HCT116 (cell line): ENCODE measurements at regions not wholly inside any gene's neighbourhood (a gene's known extent, or its start where the extent isn't known, plus 50 kb on each side); places are given as distances from the start of the nearest gene placed in this dataset.

Experiments used
- ATAC-seq: fragments of 200-7000 bp; cut with Tn5 transposase; 2 replicates; pipeline ENCODE4 v1.9.1; 2020; ENCODE audit warnings: mild to moderate bottlenecking, moderate library complexity
- BruUV-seq: library from RNA; stranded (reverse); fragments of 400-500 nt; replicated peaks from 2 replicates; lab custom pipeline; 2021; lab: Mats Ljungman, UMichigan
- CTCF ChIA-PET: fragments of 300-600 bp; sonication (Branson Sonifier 250); formaldehyde crosslinking; loops from one replicate; lab custom pipeline; 2021; ENCODE audit warnings: antibody characterized with exemption; lab: Charles Lee
- POLR2A ChIA-PET: fragments of 300-600, 350-600 bp; sonication (Branson Sonifier 250); formaldehyde crosslinking; loops from one replicate; lab custom pipeline; 2021; ENCODE audit warnings: antibody characterized with exemption; lab: Charles Lee
- RAD21 ChIA-PET, 2 experiments: fragments of 300-600 bp; sonication (Branson Sonifier 250); formaldehyde crosslinking; loops; one replicate each; lab custom pipeline; 2023; ENCODE audit warnings: low total read pairs in 2 of 2; ENCODE audit not compliant: uncharacterized antibody in 2 of 2, unreplicated experiment in 2 of 2, low non-redundant PET in 1 of 2; lab: Charles Lee
- DNase-seq: peaks from one replicate; pipeline ENCODE4 v3.0.0-alpha.2; 2010; ENCODE audit warnings: low read depth, low spot score
- H2AFZ ChIP-seq: fragments of 200-600 bp; shearing (Covaris generic), sonication (generic); 2 replicates; pipeline ENCODE4 v1.6.1; 2017; ENCODE audit warnings: low read depth, mixed run types, mixed read lengths, antibody characterized with exemption, low read length; ENCODE audit not compliant: poor library complexity, severe bottlenecking
- H3K27ac ChIP-seq: 2 replicates; pipeline ENCODE4 v1.5.1; 2012; ENCODE audit warnings: low read depth, low read length
- H3K27me3 ChIP-seq: fragments of 200-600 bp; sonication (generic); 2 replicates; pipeline ENCODE4 v1.6.1; 2016; ENCODE audit warnings: mixed run types, low read length, mixed read lengths; ENCODE audit not compliant: insufficient read depth
- H3K36me3 ChIP-seq, 2 experiments: fragments of 200-500 bp in 1 of 2; fragments of 200-600 bp in 1 of 2; sonication (Bioruptor generic) in 1 of 2; sonication (generic) in 1 of 2; 2 replicates each; pipeline versions ENCODE4 v1.5.1 to v1.6.1; 2014 to 2016; ENCODE audit warnings: low read length in 2 of 2, inconsistent platforms in 1 of 2, mixed read lengths in 1 of 2, mixed run types in 1 of 2; ENCODE audit not compliant: insufficient read depth in 2 of 2, control insufficient read depth in 1 of 2
- H3K4me1 ChIP-seq, 2 experiments: fragments of 200-600 bp in 1 of 2; sonication (generic) in 1 of 2; 2 replicates each; pipeline versions ENCODE4 v1.5.1 to v1.6.1; 2012 to 2017; ENCODE audit warnings: low read length in 2 of 2, inconsistent platforms in 1 of 2, mild to moderate bottlenecking in 1 of 2, mixed read lengths in 1 of 2, mixed run types in 1 of 2, moderate library complexity in 1 of 2; ENCODE audit not compliant: insufficient read depth in 2 of 2, control insufficient read depth in 1 of 2
- H3K4me2 ChIP-seq: fragments of 200-600 bp; sonication (generic); 2 replicates; pipeline ENCODE4 v1.6.1; 2017; ENCODE audit warnings: mixed run types, low read length, mixed read lengths
- H3K4me3 ChIP-seq, 2 experiments: fragments of 200-600 bp in 1 of 2; sonication (generic) in 1 of 2; replicated peaks in 1 of 2; 2 replicates each; pipeline ENCODE4 v1.5.1; 2011 to 2016; ENCODE audit warnings: low read length in 2 of 2, control low read depth in 1 of 2, low read depth in 1 of 2, mild to moderate bottlenecking in 1 of 2, mixed read lengths in 1 of 2, mixed run types in 1 of 2
- H3K79me2 ChIP-seq: fragments of 200-600 bp; sonication (generic); 2 replicates; pipeline ENCODE4 v1.6.1; 2017; ENCODE audit warnings: mild to moderate bottlenecking, mixed run types, low read length, moderate library complexity, mixed read lengths; ENCODE audit not compliant: insufficient read depth
- H3K9ac ChIP-seq: fragments of 200-600 bp; sonication (generic); 2 replicates; pipeline ENCODE4 v1.6.1; 2016; ENCODE audit warnings: low read length, mixed read lengths
- H3K9me2 ChIP-seq: fragments of 200-600 bp; sonication (generic), shearing (Covaris generic); 2 replicates; pipeline ENCODE4 v1.6.1; 2017; ENCODE audit warnings: mixed run types, mild to moderate bottlenecking, moderate library complexity; ENCODE audit not compliant: insufficient read depth
- H3K9me3 ChIP-seq, 2 experiments: fragments of 200-500 bp in 1 of 2; fragments of 200-600 bp in 1 of 2; sonication (Bioruptor generic) in 1 of 2; sonication (generic) in 1 of 2; 2 replicates each; pipeline ENCODE4 v1.6.1; 2014 to 2017; ENCODE audit warnings: low read length in 2 of 2, mixed read lengths in 2 of 2, inconsistent platforms in 1 of 2, low read depth in 1 of 2, mild to moderate bottlenecking in 1 of 2, mixed run types in 1 of 2, moderate library complexity in 1 of 2; ENCODE audit not compliant: control insufficient read depth in 1 of 2, insufficient read depth in 1 of 2
- H4K20me1 ChIP-seq: fragments of 200-600 bp; sonication (generic), shearing (Covaris generic); 2 replicates; pipeline ENCODE4 v1.6.1; 2017; ENCODE audit warnings: mixed run types, mild to moderate bottlenecking, moderate library complexity; ENCODE audit not compliant: insufficient read depth
- CBX3 ChIP-seq: IDR thresholded peaks from 2 replicates; pipeline ENCODE4 v1.6.1; 2012; ENCODE audit warnings: low read depth
- CEBPB ChIP-seq: IDR thresholded peaks from 2 replicates; pipeline ENCODE4 v1.6.1; 2012; ENCODE audit warnings: low read depth
- FOSL1 ChIP-seq: IDR thresholded peaks from 2 replicates; pipeline ENCODE4 v1.6.1; 2012; ENCODE audit warnings: low read depth
- JUND ChIP-seq: IDR thresholded peaks from 2 replicates; pipeline ENCODE4 v1.6.1; 2012
- MAX ChIP-seq: IDR thresholded peaks from 2 replicates; pipeline ENCODE4 v1.6.1; 2012
- POLR2AphosphoS5 ChIP-seq: IDR thresholded peaks from 2 replicates; pipeline ENCODE4 v1.6.1; 2011; ENCODE audit warnings: mild to moderate bottlenecking, low read depth, low read length, moderate library complexity
- SIN3A ChIP-seq: IDR thresholded peaks from 2 replicates; pipeline ENCODE4 v1.6.1; 2012; ENCODE audit warnings: low read depth
- SRF ChIP-seq: IDR thresholded peaks from 2 replicates; pipeline ENCODE4 v1.6.1; 2012; ENCODE audit warnings: low read depth
- TCF7L2 ChIP-seq: IDR thresholded peaks from 2 replicates; pipeline ENCODE4 v1.7.0; 2011; ENCODE audit warnings: borderline replicate concordance, inconsistent platforms; ENCODE audit not compliant: insufficient read depth, insufficient read length; ENCODE audit errors: extremely low read depth
- YY1 ChIP-seq: IDR thresholded peaks from 2 replicates; pipeline ENCODE4 v1.6.1; 2011; ENCODE audit warnings: low read length, low read depth, moderate library complexity, mild to moderate bottlenecking; ENCODE audit not compliant: insufficient replicate concordance; ENCODE audit errors: extremely low read depth
- ZFX ChIP-seq: fragments of 450-650 bp; IDR thresholded peaks from 2 replicates; pipeline ENCODE4 v1.6.1; 2017
- ZNF274 ChIP-seq: fragments of 200-500 bp; sonication (Bioruptor generic); IDR thresholded peaks from 2 replicates; pipeline ENCODE4 v1.6.1; 2014; ENCODE audit warnings: mild to moderate bottlenecking, low read depth, low read length, inconsistent platforms
- intact Hi-C: fragments of 100-400 bp; cut with micrococcal nuclease; formaldehyde crosslinking; loops from 2 replicates; pipeline ENCODE4 v1.10.0; 2022
- TF ChIP-seq, protein P1 (sequence below): IDR thresholded peaks from 2 replicates; pipeline ENCODE4 v1.6.1; 2012
- TF ChIP-seq, protein P2 (sequence below), 3 experiments: fragments of 200-600 bp in 1 of 3; sonication (generic) in 1 of 3; IDR thresholded peaks in 2 of 3; conservative IDR thresholded peaks in 1 of 3; 2 replicates each; pipeline ENCODE4 v1.5.1; 2012 to 2017; ENCODE audit warnings: low read depth in 2 of 3, low read length in 2 of 3, antibody characterized with exemption in 1 of 3, borderline replicate concordance in 1 of 3, control low read depth in 1 of 3, mild to moderate bottlenecking in 1 of 3, mixed read lengths in 1 of 3, mixed run types in 1 of 3, moderate library complexity in 1 of 3; ENCODE audit not compliant: insufficient read depth in 1 of 3

DNA sequence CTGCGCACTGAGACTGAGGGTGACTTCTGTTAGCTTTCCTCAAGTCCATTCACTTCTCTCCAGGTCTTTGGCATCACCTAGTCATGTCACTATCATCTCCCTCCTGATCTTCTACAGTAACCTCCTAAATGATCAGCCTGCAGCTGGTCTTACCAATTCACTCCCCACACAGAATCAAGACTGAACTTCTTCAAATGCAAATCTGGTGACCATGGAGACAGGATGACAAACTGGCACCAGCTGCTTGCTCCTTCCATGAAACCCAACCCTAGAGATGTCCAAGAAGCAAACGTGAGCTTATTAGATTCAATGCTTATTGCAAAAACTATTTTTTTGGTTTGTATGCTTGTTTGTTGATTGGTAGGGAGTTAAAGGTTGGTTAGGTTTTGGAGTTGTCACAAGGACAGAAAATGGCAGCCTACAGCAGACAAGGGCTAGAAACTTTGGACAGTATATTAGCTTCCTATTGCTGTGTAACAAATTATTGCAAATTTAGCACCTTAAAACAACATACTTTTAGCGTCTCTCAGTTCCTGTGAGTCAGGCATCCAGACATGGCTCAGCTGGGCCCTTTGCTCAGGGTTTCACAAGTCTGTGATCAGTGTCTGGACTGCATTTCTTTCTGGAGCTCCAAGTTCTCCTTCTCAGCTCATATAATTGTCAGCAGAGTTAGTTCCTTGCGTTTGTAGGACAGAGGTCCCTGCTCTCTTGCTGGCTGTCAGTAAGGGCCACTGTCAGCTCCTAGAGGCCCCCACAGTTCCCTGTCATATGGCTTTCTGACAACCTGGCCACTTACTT, 53.3 kb upstream of the GJA8 start:
- H3K27me3 ChIP-seq, result no peaks in the 10 kb centered on the region
- peaks cover 0 to 6% of the 10 kb centered on the region in 2 experiments; a peak in 2 of 4 replicates for H3K4me1 ChIP-seq
- H3K4me2 ChIP-seq, result no peak overlapping the region
- no peak overlapping the region for H2AFZ ChIP-seq
- no peaks in the 10 kb centered on the region for H4K20me1 ChIP-seq
- H3K36me3 ChIP-seq, result no peaks in the 10 kb centered on the region
- H3K27ac ChIP-seq, result no peak overlapping the region
- no peaks in the 10 kb centered on the region for H3K9me2 ChIP-seq
- no peak for DNase-seq
- ChIA-PET POLR2A (no interaction called here), CTCF (no interaction called here), RAD21 (no interaction called here)
- intact Hi-C loops, result no loop called here
- BruUV-seq, result no TSS peak
- ATAC-seq, result no peak
- no peak overlapping the region for H3K4me3 ChIP-seq
- no peaks in the 10 kb centered on the region for H3K79me2 ChIP-seq
- H3K9ac ChIP-seq, result no peak overlapping the region
- no peaks in the 10 kb centered on the region for H3K9me3 ChIP-seq
- TF ChIP-seq, protein P1, sequence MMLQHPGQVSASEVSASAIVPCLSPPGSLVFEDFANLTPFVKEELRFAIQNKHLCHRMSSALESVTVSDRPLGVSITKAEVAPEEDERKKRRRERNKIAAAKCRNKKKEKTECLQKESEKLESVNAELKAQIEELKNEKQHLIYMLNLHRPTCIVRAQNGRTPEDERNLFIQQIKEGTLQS, result no peak
- no peak for TF ChIP-seq YY1
- no peak for TF ChIP-seq ZFX
- no peak for TF ChIP-seq POLR2AphosphoS5
- no peak for TF ChIP-seq CBX3
- no peak for TF ChIP-seq SIN3A
- TF ChIP-seq JUND, result no peak
- TF ChIP-seq FOSL1, result no peak
- TF ChIP-seq ZNF274, result no peak

GRCh38 chr1:147850737-147851136, 51.9 kb upstream of the GJA8 start:
- no peaks in the 10 kb centered on the region for H3K9me3 ChIP-seq
- H3K79me2 ChIP-seq, result no peaks in the 10 kb centered on the region
- no TSS peak for BruUV-seq
- ChIA-PET POLR2A (no interaction called here), RAD21 (no interaction called here), CTCF (no interaction called here)
- H3K9ac ChIP-seq, result no peak overlapping the region
- no peak overlapping the region for H3K27ac ChIP-seq
- TF ChIP-seq CBX3 (no peak), FOSL1 (no peak), CEBPB (no peak), SRF (no peak), MAX (no peak), JUND (no peak), SIN3A (no peak), TCF7L2 (no peak)
- TF ChIP-seq, protein P1, result no peak
- TF ChIP-seq, protein P2, sequence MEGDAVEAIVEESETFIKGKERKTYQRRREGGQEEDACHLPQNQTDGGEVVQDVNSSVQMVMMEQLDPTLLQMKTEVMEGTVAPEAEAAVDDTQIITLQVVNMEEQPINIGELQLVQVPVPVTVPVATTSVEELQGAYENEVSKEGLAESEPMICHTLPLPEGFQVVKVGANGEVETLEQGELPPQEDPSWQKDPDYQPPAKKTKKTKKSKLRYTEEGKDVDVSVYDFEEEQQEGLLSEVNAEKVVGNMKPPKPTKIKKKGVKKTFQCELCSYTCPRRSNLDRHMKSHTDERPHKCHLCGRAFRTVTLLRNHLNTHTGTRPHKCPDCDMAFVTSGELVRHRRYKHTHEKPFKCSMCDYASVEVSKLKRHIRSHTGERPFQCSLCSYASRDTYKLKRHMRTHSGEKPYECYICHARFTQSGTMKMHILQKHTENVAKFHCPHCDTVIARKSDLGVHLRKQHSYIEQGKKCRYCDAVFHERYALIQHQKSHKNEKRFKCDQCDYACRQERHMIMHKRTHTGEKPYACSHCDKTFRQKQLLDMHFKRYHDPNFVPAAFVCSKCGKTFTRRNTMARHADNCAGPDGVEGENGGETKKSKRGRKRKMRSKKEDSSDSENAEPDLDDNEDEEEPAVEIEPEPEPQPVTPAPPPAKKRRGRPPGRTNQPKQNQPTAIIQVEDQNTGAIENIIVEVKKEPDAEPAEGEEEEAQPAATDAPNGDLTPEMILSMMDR (IDR thresholded peaks at IDR 0.05 in 2 of 3, conservative IDR thresholded peaks at IDR 0.05 in 1 of 3; ENCODE audit: borderline replicate concordance in 1 of 3, insufficient read depth in 1 of 3, low read depth in 2 of 3, low read length in 2 of 3), result no peak
- no peaks in the 10 kb centered on the region for H3K36me3 ChIP-seq
- H3K27me3 ChIP-seq, result no peaks in the 10 kb centered on the region
- H2AFZ ChIP-seq, result no peak overlapping the region
- H3K4me2 ChIP-seq, result no peak overlapping the region
- H4K20me1 ChIP-seq, result no peaks in the 10 kb centered on the region
- ATAC-seq (no peak), DNase-seq (no peak)
- no peak overlapping the region for H3K4me3 ChIP-seq
- intact Hi-C loops, result no loop called here
- no peaks in the 10 kb centered on the region for H3K9me2 ChIP-seq
- peaks cover 0 to 6% of the 10 kb centered on the region in 2 experiments; a peak in 2 of 4 replicates for H3K4me1 ChIP-seq
